HG03432 (cell line): ENCODE measurements at regions not wholly inside any gene's neighbourhood (a gene's known extent, or its start where the extent isn't known, plus 50 kb on each side); places are given as distances from the start of the nearest gene placed in this dataset.

Experiments used
- ATAC-seq: cut with Tn5 transposase; IDR thresholded peaks from one replicate; pipeline ENCODE4 v1.9.1; 2021; ENCODE audit warnings: mild to moderate bottlenecking, moderate library complexity; ENCODE audit not compliant: unreplicated experiment

DNA sequence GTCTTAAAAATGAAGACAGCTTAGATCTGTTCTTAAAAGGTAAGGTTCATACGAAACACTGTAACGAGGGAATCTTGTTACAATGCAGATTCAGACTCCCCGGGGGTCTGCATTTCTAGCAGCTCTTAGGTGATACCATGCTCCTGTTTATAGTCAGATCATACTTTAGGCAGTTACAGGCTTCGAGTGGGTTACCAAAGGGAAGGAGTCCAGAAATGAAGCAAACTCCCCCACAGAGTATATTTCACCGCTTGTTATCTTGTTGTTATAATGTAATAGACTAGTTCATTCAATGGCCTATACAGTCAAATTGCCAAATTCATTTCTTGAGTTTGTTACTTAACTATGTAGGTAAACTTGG, 601.1 kb downstream of the USP25 start:
- ATAC-seq: no peak

DNA sequence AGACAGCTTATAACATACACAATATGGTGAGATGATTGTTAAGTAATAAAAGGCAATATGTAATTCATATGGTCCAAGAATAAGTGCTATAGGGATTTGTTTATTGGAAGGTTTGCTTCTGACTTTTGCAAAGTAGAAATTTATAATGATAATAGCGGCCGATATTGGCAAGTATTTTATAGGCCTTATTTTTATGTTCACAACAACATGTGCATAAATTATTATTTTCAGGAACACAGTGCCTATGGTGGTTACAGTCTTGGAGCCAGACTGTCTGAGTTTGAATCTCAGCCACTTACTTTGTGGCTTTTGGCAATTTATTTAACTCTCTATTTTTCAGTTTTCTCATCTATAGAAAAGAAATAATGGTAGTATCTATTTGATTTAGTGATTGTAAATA, 607.5 kb downstream of the USP25 start:
- no peak for ATAC-seq

DNA sequence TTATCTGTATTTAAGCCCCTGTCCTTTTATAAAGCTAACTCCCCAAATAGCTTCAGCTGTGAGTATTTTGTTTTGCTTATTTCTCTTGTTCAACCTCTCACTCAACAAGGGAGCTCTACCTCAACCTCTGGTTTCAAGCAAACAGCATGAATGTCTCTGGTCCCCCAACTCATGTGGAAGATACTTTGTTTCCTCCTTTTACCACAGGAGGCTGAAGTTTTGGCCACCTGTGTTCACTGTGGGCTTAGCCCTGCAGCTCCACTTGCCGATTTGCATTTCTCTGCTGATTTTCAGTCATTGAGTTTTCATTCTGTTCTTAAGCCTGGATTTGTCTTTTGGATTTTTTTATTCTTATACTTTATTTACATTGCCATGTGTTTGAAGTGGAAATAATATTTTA, 613.1 kb downstream of the USP25 start:
- no peak for ATAC-seq

DNA sequence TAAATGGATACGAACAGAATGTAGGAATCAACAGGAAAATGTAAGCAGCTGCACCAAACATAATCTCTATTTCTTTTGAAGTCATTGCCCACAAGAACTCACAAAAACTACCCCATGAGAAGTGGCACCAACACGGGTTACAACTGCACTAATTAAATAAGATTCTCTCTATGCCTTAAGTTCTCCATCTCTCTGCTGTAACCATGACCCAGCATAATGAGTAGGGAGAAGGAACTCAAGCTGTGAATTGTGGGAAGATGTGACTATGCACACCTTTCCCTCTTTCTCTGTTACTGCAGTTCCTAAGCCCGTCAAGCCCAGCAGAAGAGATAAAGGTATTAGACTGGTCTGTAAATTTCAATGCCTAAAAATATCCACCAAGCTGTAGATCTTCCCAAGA, 614.0 kb downstream of the USP25 start:
- no peak for ATAC-seq

DNA sequence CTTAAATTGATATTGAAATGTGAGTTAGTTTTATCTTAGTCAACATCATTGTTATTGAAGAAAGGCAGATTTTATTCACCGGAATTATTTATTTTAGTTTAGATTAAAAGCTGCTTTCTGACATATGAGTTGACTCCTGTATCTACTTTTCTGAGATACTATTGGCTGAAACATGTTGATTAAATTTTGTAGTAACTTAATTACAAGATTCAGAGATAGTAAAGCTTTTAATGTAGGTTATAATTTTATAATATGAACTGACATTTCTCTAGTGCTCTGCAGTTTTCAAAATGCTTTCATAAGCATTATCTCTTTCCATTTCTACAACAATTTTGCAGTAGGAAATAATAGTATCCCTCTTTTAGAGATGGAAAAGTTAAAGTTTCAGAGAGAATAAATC, 616.0 kb downstream of the USP25 start:
- no peak for ATAC-seq

DNA sequence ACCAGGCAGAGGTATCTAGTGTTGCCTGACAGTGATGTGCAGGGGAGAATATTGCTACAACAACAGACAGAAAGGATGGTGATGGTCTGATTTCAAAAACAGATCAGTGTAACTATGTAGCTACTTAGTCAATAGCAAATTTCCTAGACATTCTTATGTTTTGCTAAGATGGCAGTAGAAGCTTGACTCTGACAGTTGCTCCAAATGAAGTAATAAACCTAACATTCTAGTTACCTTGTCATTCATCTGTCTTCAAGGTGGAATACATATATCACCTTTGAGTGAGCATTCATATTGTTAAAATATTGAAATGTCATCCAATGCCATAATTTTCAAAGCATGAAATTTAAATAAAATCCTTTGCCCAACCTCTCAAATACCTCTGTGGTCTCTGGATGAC, 617.4 kb downstream of the USP25 start:
- no peak for ATAC-seq

DNA sequence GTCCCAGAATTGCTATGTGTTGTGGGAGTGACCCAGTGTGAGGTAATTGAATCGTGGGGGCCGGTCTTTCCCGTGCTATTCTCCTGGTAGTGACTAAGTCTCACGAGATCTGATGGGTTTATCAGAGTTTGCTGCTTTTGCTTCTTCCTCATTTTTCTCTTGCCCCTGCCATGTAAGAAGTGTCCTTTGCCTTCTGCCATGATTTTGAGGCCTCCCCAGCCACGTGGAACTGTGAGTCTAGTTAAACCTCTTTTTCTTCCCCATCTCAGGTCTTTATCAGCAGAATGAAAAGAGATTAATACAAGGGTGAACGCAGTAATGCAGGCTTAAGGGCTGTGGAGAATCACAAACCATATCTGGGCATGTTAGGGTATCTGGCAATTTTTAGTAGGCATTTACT, 624.0 kb downstream of the USP25 start:
- no peak for ATAC-seq

DNA sequence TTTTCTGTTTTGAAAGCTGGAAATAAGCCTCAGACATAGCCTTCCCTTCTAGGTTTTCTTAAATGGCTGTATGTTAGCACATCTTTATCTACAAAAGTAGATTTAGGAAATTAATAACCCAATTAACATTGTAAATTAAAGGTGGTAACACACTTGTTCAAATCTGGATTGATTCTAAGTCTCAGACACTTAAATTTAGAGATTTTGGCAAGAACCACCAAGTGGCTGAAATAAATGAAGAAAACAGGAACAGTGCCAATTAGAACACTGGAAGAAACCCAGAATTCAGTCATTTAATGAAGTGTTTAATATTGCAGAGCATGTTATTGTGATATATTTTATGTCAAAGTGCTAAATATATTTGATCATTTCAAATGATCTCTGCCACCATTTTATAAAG, 628.2 kb downstream of the USP25 start:
- no peak for ATAC-seq

DNA sequence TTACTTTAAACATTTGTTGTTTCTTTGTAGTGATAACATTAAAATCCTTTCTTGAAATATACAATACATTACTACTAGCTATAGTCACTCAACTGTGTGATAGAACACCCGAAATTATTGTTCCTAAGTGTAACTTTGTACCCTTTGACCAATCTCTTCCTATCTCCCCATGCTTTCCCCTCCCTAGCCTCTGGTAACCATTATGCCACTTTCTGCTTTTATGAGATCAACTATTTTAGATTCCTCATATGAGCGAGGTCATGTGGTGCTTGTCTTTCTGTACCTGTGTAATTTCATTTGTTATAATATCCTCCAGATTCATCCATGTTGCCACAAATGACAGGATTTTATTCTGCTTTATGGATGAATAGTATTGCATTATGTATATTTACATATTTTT, 629.0 kb downstream of the USP25 start:
- ATAC-seq: no peak

DNA sequence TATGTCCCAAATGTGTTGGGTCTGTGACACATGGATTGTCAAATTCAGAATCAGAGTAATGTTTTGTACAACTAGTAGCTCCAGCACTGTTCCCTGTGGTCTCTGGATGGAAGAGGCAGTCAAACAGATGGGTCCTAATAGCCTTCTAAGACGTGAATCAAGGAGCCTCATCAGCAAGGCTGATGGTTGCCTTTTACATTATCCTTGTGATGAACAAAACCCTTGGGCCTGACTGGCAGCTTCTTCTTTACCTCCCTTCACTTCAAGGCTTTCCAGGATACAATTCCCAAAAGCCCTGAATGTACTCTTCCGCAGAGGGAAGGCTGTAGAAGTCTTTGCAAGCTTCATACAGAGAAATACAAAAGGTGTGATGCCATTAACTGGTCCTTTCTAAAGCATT, 633.3 kb downstream of the USP25 start:
- ATAC-seq: no peak

DNA sequence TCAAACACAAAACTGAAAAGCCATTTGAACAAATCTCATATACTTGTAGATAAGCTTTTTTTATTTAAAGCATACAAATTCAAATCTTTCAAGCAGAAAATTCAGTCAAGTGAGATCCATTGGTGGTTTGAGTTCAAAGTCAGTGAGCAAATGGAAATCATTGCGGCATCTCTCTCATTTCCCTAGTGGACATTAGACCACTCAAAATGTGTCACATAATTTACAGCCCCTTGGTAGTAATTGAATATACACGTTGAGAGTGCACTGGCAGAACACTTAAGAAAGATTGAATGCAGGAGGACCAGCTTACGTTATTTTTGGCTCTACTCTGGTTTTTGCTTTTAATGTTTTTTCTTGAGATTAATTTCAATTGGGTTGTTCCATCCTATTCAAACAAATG, 633.7 kb downstream of the USP25 start:
- no peak for ATAC-seq

DNA sequence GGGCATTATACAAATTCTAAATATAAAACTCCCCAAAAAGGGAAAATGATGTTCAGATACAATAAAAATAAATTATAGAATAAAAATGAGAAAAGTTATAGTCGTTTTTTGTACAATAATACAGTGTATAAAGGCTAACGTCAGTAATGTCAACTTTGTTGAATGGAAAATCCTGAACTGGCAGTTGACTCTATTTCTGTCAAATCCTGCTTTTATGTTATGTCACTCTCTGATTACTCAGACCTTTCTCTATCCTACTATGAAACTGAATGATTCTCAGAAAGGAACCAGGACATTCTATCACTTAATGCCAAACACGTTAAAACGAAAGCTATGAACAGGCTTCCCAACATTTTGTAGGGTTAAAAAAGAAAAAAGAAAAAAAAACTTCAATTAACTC, 636.4 kb downstream of the USP25 start:
- no peak for ATAC-seq

DNA sequence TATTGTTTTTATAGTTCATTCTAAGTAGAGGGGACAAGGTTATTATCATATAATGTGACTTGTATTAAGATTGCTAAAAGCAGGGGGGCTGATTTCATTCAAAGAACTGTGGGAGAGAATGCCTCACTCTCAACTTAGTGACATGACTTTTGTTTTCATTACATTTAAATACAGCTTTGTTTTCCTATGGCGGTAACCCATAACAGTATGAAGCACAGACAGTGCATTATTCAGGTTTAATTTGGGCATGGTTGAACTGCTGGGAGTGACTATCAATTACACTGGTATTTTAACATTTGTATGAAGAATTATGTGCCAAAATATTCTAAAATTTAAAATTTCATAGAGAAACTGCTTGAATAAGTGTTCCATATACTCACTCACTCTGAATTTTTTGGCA, 637.3 kb downstream of the USP25 start:
- ATAC-seq: no peak

DNA sequence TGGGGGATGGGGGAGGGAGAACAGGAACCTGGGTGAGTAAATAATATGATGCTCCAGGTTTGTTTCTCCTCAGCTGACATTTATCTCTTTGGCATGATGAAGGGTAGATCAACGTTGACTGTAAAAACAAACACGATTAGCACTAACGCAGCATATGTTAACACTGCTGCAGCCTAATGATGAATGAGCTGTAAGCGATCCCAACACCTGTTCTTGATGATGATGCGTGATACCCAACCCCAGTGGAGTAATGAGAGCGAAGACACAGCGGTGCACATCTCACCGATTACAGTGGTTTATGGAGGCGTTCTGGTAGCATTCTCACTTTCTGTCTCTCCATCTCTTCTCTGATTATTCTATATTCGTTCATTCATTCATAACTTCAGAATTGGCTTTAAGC, 640.4 kb downstream of the USP25 start:
- ATAC-seq: no peak

DNA sequence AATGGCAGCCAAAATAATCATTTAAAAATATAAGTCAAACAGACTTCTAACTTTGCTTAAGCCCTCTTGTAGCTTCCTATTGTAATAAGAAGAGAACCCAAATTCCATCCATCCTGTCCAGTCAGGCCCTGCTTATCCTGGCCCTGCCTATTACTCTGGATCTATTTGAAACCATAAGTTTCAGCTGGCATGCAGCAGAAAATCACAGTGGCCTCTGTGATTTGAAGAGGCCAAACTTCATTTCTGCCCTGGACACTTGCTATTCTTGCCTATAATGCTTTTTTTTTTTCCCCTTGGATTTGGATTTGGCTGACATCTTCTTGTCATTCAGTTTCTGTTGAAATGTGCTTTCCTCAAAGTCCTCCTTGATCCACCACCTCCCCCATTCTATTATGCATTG, 642.8 kb downstream of the USP25 start:
- no peak for ATAC-seq

DNA sequence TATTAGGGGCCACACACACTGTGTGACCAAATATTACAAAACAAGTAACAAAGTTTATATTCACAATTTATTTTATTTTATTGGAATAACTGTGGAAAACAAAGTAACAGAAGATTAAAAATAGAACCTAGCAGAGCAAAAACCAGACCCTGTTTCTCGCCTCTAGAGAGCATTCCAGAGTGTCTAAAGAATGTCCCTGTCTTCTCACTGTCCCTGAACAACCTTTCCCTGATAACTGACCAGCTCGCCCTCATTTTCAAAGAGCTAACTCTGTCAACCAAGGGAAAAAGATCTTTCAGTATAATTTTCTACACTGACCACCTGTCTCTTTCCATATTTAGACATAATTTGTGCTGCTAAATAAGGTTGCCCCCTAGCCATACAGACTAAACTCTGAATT, 646.9 kb downstream of the USP25 start:
- ATAC-seq: no peak

DNA sequence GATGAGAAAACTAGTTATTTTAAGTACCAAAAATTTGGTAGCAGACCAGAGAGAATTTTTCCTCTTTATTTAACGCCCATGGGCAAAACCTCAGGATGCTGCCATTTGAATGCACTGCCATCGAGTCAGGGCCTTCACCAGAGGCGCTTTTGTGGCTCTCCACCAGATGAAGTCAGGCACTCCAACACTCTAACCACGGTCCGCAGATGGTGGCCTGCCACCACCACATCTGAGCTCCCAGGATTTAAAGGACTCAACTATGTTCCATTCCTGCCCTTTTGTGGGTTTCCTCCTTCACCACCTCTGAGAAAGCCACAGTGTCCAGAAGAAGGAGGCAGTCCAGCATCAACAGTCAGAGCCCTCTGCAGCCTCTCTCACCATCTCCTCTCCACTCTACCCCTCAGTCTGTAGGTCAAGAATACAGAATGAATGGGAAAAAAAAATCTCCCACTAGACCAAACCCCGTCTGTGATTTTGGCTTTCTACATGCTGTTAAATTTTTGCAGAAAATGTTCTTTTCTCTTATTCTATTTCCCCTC, 647.4 kb downstream of the USP25 start:
- no peak for ATAC-seq

DNA sequence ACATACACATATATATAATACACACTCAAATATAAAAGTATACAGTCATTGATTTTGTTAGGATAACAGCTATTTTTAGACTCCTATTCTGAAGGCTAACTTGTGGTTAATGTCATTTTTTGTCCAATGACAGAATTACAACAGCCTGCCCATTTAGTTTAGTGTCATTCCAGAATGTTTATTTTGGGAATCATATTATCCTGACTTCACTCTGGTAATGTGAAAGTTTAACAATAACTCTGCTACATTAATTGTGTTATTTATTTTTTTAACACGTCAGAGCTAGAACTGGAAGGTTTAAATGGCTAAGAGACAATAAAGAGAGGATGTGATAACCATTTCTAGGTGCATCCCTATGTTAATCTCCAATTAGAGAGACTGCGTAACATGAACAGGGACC, 648.1 kb downstream of the USP25 start:
- ATAC-seq: no peak

DNA sequence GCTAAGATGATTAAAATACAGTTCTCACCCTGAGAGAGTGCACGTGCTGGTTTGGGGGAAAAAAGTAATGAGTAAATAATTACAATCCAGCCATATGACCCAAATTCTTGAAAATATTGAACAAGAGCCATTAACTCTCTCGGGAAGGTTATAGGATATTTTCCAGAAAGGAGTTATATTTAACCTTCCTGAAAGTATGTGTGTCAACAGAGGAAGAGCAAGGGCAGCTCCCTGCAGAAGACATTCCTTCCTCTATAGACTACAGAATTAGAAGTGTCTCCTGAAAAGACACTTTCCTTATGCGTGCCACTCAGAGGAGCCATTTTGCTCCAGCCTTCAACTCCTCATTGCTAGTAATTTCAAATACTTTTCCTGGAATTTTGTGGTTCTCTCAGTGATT, 648.7 kb downstream of the USP25 start:
- no peak for ATAC-seq

DNA sequence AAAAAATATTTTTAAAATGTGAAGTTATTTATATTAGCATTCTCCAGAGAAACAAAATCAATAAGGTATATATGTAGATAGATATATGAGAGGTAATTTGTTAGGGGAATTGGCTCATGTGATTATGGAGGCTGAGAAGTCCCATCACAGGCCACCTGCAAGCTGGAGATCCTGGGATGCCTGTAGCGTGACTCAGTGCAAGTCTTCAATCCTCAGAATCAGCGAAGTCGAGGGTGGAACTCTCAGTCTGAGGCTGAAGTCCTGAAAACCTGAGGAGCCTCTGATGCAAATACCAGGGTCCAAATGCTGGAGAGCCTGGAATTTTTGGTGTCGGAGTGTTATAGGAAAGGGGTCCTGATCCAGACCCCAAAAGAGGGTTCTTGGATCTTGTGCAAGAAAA, 658.5 kb downstream of the USP25 start:
- no peak for ATAC-seq

DNA sequence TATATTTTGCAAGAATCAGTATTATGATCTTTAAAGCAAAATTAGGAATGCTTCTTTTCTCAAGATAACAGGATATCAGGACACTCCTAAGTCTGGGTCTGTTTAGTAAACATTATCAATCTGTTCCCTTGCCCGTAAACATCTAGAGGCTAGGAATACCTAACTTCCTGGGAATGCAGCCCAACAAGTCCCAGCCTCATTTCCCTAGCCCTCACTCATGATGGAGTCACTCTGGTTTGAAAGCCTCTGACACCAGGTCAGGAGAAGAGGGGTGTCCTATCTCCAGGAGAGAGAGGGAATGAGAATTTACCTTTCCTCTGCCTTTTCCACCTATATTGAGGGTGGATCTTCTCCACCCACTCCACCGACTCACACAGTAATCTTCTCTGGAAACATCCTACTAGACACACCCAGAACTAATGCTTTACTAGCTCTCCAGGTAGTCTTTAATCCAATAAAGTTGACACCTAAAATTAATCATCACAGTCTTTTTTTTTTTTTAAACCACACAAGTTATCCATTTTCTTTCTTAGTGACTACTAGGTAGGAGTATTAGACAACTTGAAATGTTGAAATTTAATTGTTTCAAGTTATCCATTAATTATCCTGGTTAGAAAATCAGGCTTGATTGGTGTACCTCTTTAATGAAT, 659.3 kb downstream of the USP25 start:
- ATAC-seq: no peak

DNA sequence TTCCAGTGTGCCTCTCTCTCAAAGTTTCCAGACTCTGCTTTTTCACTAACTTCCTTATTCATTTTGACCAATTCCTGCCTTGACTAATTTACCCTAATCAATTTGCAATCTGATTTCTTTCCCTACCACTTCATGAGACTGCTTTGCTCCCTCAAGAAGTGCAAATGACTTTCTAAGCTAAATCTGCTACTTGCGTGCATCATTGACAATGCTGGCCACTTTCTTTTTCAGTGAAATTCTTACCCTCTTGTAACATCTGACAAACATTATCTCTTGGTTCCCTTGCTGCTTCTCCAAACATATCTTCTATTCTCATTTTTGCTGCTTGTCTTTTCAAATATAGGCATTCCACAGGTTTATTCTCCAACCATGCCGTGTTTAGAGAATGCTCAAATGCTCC, 659.9 kb downstream of the USP25 start:
- no peak for ATAC-seq

DNA sequence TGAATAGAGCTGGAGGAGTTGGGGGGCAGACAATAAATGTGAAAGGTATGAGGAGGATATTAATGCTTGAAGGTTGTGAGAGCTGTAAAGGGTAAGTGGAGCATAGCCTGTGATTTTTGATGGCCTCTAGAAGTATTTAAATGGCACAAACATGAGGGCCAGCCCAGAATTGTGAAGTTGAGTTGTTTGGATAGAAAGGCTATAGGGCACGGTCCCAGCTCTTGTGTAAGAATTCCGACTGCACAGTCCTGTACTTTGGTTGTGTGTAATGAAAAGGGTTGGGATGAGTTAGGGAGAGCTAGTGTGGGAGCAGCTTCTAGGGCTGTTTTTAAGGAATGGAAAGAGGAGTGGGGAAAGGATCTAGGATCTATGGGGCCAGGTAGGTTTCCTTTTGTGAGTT, 665.5 kb downstream of the USP25 start:
- ATAC-seq: no peak
